Vagina (tissue), 2 donors: ENCODE measurements at regions not wholly inside any gene's neighbourhood (a gene's known extent, or its start where the extent isn't known, plus 50 kb on each side); places are given as distances from the start of the nearest gene placed in this dataset.

Source experiments
- DNase-seq, 2 donors: peaks; one replicate each; pipeline ENCODE4 v3.0.0-alpha.2; 2017; ENCODE audit errors: extremely low spot score in 2 of 2
- H3K27ac ChIP-seq: fragments of 200-600 bp; sonication (generic); one replicate; pipeline ENCODE4 v1.5.1; 2019
- H3K27me3 ChIP-seq: fragments of 200-600 bp; sonication (generic); one replicate; pipeline ENCODE4 v1.5.1; 2019
- H3K36me3 ChIP-seq, 2 donors: fragments of 200-600 bp; sonication (generic); one replicate each; pipeline ENCODE4 v1.5.1; 2017 to 2019
- H3K4me1 ChIP-seq: fragments of 200-600 bp; sonication (generic); one replicate; pipeline ENCODE4 v1.5.1; 2019
- H3K4me3 ChIP-seq, 2 donors: fragments of 200-600 bp; sonication (generic); 1 replicate in 1 of 2; 2 replicates in 1 of 2; pipeline ENCODE4 v1.5.1; 2016 to 2019
- H3K9me3 ChIP-seq: fragments of 200-600 bp; sonication (generic); one replicate; pipeline ENCODE4 v1.5.1; 2019
- CTCF ChIP-seq, 3 experiments: fragments of 450-650 bp in 2 of 3; fragments of 200-600 bp in 1 of 3; sonication (generic) in 1 of 3; IDR thresholded peaks; one replicate each; pipeline ENCODE4 v1.5.1; 2017 to 2019; ENCODE audit warnings: antibody characterized with exemption in 3 of 3, mild to moderate bottlenecking in 2 of 3, moderate library complexity in 2 of 3
- POLR2A ChIP-seq, 2 donors: fragments of 450-650 bp; IDR thresholded peaks; one replicate each; pipeline ENCODE4 v1.6.1; 2017; ENCODE audit warnings: antibody characterized with exemption in 2 of 2, mild to moderate bottlenecking in 2 of 2, moderate library complexity in 2 of 2
- POLR2AphosphoS5 ChIP-seq, 2 donors: sonication (generic); formaldehyde crosslinking; IDR thresholded peaks; one replicate each; pipeline ENCODE4 v1.9.0; 2017; ENCODE audit warnings: antibody characterized with exemption in 2 of 2, mild to moderate bottlenecking in 2 of 2, low read depth in 1 of 2; ENCODE audit not compliant: insufficient read depth in 1 of 2
- intact Hi-C: fragments of 100-400 bp; cut with DNase I; formaldehyde crosslinking; loops from one replicate; pipeline ENCODE4 v1.15.1; 2023

- Histone ChIP-seq H3K4me1 (no peaks in the 10 kb centered on the region), H3K27ac (no peak overlapping the region), H3K36me3 (no peaks in the 10 kb centered on the region), H3K27me3 (no peaks in the 10 kb centered on the region), H3K9me3 (no peaks in the 10 kb centered on the region), H3K4me3 (no peak overlapping the region)
- no peak for DNase-seq
- intact Hi-C loops = no loop called here
- TF ChIP-seq POLR2AphosphoS5 (IDR thresholded peaks at IDR 0.05; ENCODE audit: insufficient read depth in 1 of 2, low read depth in 1 of 2) = no peak
- no peak for TF ChIP-seq CTCF (IDR thresholded peaks at IDR 0.05)
- TF ChIP-seq POLR2A (IDR thresholded peaks at IDR 0.05) = no peak
These were observed 106.2 kb upstream of the DLX2 start for GRCh38 chr2:172208791-172209325.

- Histone ChIP-seq H3K4me3 (no peak overlapping the region), H3K36me3 (no peaks in the 10 kb centered on the region), H3K9me3 (no peaks in the 10 kb centered on the region), H3K27ac (no peak overlapping the region), H3K27me3 (no peaks in the 10 kb centered on the region), H3K4me1 (peaks cover 4% of the 10 kb centered on the region)
- TF ChIP-seq POLR2AphosphoS5 (IDR thresholded peaks at IDR 0.05; ENCODE audit: insufficient read depth in 1 of 2, low read depth in 1 of 2) (no peak), POLR2A (IDR thresholded peaks at IDR 0.05) (no peak), CTCF (IDR thresholded peaks at IDR 0.05) (no peak)
- DNase-seq = no peak
- intact Hi-C loops = no loop called here
These were observed 107.9 kb upstream of the DLX2 start for GRCh38 chr2:172210599-172210998.

DNA sequence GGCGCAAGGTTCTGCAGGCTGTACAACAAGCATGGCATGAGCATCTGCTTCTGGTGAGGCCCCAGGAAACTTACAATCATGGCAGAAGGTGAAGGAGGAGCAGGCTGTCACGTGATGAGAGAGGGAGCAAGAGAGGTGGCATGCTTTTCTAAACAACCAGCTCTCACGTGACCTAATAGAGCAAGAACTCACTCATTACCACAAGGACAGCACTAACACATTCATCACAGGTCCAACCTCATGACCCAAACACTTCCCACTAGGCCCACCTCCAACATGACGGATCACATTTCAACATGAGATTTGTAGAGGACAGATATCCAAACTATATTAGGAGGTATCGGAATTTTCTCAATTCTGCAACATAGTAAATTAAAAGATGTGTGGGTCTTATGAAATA is 108.8 kb upstream of the DLX2 start:
- Histone ChIP-seq H3K4me3 (no peak overlapping the region), H3K9me3 (no peaks in the 10 kb centered on the region), H3K27ac (no peak overlapping the region), H3K36me3 (no peaks in the 10 kb centered on the region), H3K27me3 (no peaks in the 10 kb centered on the region), H3K4me1 (peaks cover 13% of the 10 kb centered on the region)
- intact Hi-C loops = no loop called here
- TF ChIP-seq POLR2A (IDR thresholded peaks at IDR 0.05) (no peak), POLR2AphosphoS5 (IDR thresholded peaks at IDR 0.05; ENCODE audit: insufficient read depth in 1 of 2, low read depth in 1 of 2) (no peak), CTCF (IDR thresholded peaks at IDR 0.05) (no peak)
- DNase-seq = no peak

GRCh38 chr2:172213116-172213860 is 110.6 kb upstream of the DLX2 start:
- peaks cover 16% of the 10 kb centered on the region for H3K4me1 ChIP-seq
- no peak overlapping the region for H3K4me3 ChIP-seq
- H3K36me3 ChIP-seq = no peaks in the 10 kb centered on the region
- no peak for TF ChIP-seq POLR2AphosphoS5 (IDR thresholded peaks at IDR 0.05; ENCODE audit: insufficient read depth in 1 of 2, low read depth in 1 of 2)
- TF ChIP-seq POLR2A (IDR thresholded peaks at IDR 0.05) = no peak
- TF ChIP-seq CTCF (IDR thresholded peaks at IDR 0.05) = no peak
- no peak overlapping the region for H3K27ac ChIP-seq
- H3K27me3 ChIP-seq = no peaks in the 10 kb centered on the region
- intact Hi-C loops = no loop called here
- H3K9me3 ChIP-seq = no peaks in the 10 kb centered on the region
- no peak for DNase-seq

DNA sequence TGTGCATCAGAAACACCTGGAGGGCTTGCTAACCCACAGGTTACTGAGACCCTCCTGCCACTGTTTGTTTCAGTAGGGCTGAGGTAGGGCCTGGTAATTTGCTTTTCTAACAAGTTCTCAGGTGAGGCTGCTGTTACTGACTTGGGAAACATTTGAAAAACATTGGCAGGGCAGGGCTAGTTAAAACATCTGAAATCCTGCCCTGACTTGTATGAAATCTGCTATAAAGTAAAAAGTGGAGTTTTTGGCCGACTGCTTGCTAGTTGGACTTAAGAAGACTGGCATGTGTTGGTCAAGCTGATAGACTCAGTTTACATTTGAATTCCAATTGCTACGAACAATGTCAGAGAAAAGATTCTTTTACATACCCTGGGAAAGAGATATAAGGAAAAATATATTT is 111.6 kb upstream of the DLX2 start:
- H3K27ac ChIP-seq = no peak overlapping the region
- no peak for DNase-seq
- TF ChIP-seq POLR2A (IDR thresholded peaks at IDR 0.05) = no peak
- no peak for TF ChIP-seq CTCF (IDR thresholded peaks at IDR 0.05)
- no peak for TF ChIP-seq POLR2AphosphoS5 (IDR thresholded peaks at IDR 0.05; ENCODE audit: insufficient read depth in 1 of 2, low read depth in 1 of 2)
- intact Hi-C loops = no loop called here
- peaks cover 16% of the 10 kb centered on the region for H3K4me1 ChIP-seq
- H3K4me3 ChIP-seq = no peak overlapping the region
- no peaks in the 10 kb centered on the region for H3K36me3 ChIP-seq
- H3K9me3 ChIP-seq = no peaks in the 10 kb centered on the region
- no peaks in the 10 kb centered on the region for H3K27me3 ChIP-seq
